ENCODE measurements at regions not wholly inside any gene's neighbourhood (a gene's known extent, or its start where the extent isn't known, plus 50 kb on each side); places are given as distances from the start of the nearest gene placed in this dataset.

- no peak overlapping the region for H3K27ac ChIP-seq (ENCODE audit: low read length)
- no peaks in the 10 kb centered on the region for H3K27me3 ChIP-seq (ENCODE audit: control insufficient read depth, insufficient read depth, low read length)
- no peak for ATAC-seq
- H3K36me3 ChIP-seq (ENCODE audit: control insufficient read depth, insufficient read depth, low read length), result no peaks in the 10 kb centered on the region
- no TSS peak for BruUV-seq (replicated peaks)
- CTCF ChIA-PET, result no interaction called here
- no peak for TF ChIP-seq TCF7L2 (IDR thresholded peaks at IDR 0.05; ENCODE audit: low read depth, low read length)
- TF ChIP-seq CTCF (IDR thresholded peaks at IDR 0.05), result no peak
- no peak for TF ChIP-seq REST (IDR thresholded peaks at IDR 0.05; ENCODE audit: insufficient read depth in 1 of 2, low read depth in 2 of 2, low read length in 1 of 2)
- no peak for TF ChIP-seq SIN3A (IDR thresholded peaks at IDR 0.05; ENCODE audit: borderline replicate concordance, insufficient read depth, low read depth, low read length)
- TF ChIP-seq POLR2AphosphoS5 (IDR thresholded peaks at IDR 0.05; ENCODE audit: low read depth, low read length), result no peak
- in situ Hi-C loops (cut with HindIII; ENCODE audit: low pct_unique_long_range_greater_than_20kb, low sequenced_read_pairs) (no loop called here), intact Hi-C loops (cut with micrococcal nuclease; ENCODE audit: unreplicated experiment) (no loop called here)
- no peaks in the 10 kb centered on the region for H3K4me1 ChIP-seq (ENCODE audit: control insufficient read depth, insufficient read depth, low read length)
- POLR2A ChIA-PET, result no interaction called here
- no peaks in the 10 kb centered on the region for H3K9me3 ChIP-seq (ENCODE audit: control insufficient read depth, insufficient read depth, low read depth, low read length)
- no peak overlapping the region for H3K4me3 ChIP-seq (ENCODE audit: low read depth in 2 of 2, low read length in 2 of 2)
- DNase-seq (ENCODE audit: low read depth, low spot score), result no peak
Measured at GRCh38 chr3:29141918-29142275, 139.0 kb upstream of the RBMS3 start.

GRCh38 chr3:29143151-29143550, 137.7 kb upstream of the RBMS3 start:
- ATAC-seq (no peak), DNase-seq (ENCODE audit: low read depth, low spot score) (no peak)
- H3K36me3 ChIP-seq (ENCODE audit: control insufficient read depth, insufficient read depth, low read length), result no peaks in the 10 kb centered on the region
- BruUV-seq (replicated peaks), result no TSS peak
- intact Hi-C loops (cut with micrococcal nuclease; ENCODE audit: unreplicated experiment), result no loop called here
- H3K4me3 ChIP-seq (ENCODE audit: low read depth in 2 of 2, low read length in 2 of 2), result no peak overlapping the region
- no peaks in the 10 kb centered on the region for H3K4me1 ChIP-seq (ENCODE audit: control insufficient read depth, insufficient read depth, low read length)
- H3K27me3 ChIP-seq (ENCODE audit: control insufficient read depth, insufficient read depth, low read length), result no peaks in the 10 kb centered on the region
- in situ Hi-C loops (cut with HindIII; ENCODE audit: low pct_unique_long_range_greater_than_20kb, low sequenced_read_pairs), result no loop called here
- no peak overlapping the region for H3K27ac ChIP-seq (ENCODE audit: low read length)
- TF ChIP-seq CTCF (IDR thresholded peaks at IDR 0.05), result no peak
- no peak for TF ChIP-seq POLR2AphosphoS5 (IDR thresholded peaks at IDR 0.05; ENCODE audit: low read depth, low read length)
- ChIA-PET CTCF (no interaction called here), POLR2A (no interaction called here)
- H3K9me3 ChIP-seq (ENCODE audit: control insufficient read depth, insufficient read depth, low read depth, low read length), result no peaks in the 10 kb centered on the region

- H3K4me3 ChIP-seq (ENCODE audit: low read depth in 2 of 2, low read length in 2 of 2), result no peak overlapping the region
- in situ Hi-C loops (cut with HindIII; ENCODE audit: low pct_unique_long_range_greater_than_20kb, low sequenced_read_pairs) (no loop called here), intact Hi-C loops (cut with micrococcal nuclease; ENCODE audit: unreplicated experiment) (no loop called here)
- TF ChIP-seq POLR2AphosphoS5 (IDR thresholded peaks at IDR 0.05; ENCODE audit: low read depth, low read length), result no peak
- TF ChIP-seq SIN3A (IDR thresholded peaks at IDR 0.05; ENCODE audit: borderline replicate concordance, insufficient read depth, low read depth, low read length), result no peak
- TF ChIP-seq CTCF (IDR thresholded peaks at IDR 0.05), result no peak
- no peak for TF ChIP-seq REST (IDR thresholded peaks at IDR 0.05; ENCODE audit: insufficient read depth in 1 of 2, low read depth in 2 of 2, low read length in 1 of 2)
- TF ChIP-seq TCF7L2 (IDR thresholded peaks at IDR 0.05; ENCODE audit: low read depth, low read length), result no peak
- H3K27ac ChIP-seq (ENCODE audit: low read length), result no peak overlapping the region
- no TSS peak for BruUV-seq (replicated peaks)
- ATAC-seq, result no peak
- CTCF ChIA-PET, result no interaction called here
- H3K27me3 ChIP-seq (ENCODE audit: control insufficient read depth, insufficient read depth, low read length), result no peaks in the 10 kb centered on the region
- POLR2A ChIA-PET, result no interaction called here
- no peak for DNase-seq (ENCODE audit: low read depth, low spot score)
- H3K36me3 ChIP-seq (ENCODE audit: control insufficient read depth, insufficient read depth, low read length), result no peaks in the 10 kb centered on the region
- no peaks in the 10 kb centered on the region for H3K4me1 ChIP-seq (ENCODE audit: control insufficient read depth, insufficient read depth, low read length)
- H3K9me3 ChIP-seq (ENCODE audit: control insufficient read depth, insufficient read depth, low read depth, low read length), result no peaks in the 10 kb centered on the region
Measured at GRCh38 chr3:29144361-29144760, 136.5 kb upstream of the RBMS3 start.
